Hindlimb muscle (tissue), 1 donor: ENCODE measurements at regions not wholly inside any gene's neighbourhood (a gene's known extent, or its start where the extent isn't known, plus 50 kb on each side); places are given as distances from the start of the nearest gene placed in this dataset.

Experiments used
- DNase-seq: peaks from one replicate; pipeline ENCODE4 v3.0.0-alpha.2; 2013

DNA sequence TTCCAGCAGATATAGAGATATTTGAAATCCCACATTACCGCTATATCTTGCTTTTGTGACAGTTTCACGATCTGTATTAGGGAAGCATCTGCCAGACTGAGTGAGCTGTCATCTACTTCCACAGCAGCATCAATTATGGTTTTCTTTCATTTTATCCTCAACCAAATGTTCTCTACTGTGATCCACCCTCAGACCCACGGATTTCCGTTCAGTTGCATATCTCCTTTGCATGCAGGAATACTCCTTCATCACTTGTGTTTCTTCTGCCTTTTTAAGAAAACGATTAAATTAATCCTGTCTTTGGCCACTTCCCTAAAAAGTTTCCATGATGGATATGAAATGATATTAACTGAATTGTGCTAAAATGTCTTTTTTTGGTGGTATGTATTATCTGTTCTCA, 262.1 kb upstream of the ADGRB3 start:
- no peak for DNase-seq

DNA sequence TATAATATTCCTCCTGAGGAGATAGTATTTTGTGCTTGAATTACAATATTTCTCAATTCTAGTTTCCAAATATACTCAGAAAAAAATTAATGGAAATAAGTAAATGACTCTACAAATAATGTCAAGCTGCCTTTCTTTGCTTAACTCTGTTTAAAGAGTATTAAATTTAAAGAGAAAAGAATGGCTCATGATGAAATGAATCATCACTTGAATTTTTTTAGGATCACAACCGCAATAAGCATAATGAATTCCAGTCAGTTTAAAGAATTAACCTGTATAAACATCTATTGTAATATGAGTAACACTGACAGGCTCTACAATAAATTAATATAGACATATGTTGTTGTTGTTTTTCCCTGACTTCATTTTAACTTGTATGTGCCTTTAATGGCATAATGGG, 266.2 kb upstream of the ADGRB3 start:
- no peak for DNase-seq

DNA sequence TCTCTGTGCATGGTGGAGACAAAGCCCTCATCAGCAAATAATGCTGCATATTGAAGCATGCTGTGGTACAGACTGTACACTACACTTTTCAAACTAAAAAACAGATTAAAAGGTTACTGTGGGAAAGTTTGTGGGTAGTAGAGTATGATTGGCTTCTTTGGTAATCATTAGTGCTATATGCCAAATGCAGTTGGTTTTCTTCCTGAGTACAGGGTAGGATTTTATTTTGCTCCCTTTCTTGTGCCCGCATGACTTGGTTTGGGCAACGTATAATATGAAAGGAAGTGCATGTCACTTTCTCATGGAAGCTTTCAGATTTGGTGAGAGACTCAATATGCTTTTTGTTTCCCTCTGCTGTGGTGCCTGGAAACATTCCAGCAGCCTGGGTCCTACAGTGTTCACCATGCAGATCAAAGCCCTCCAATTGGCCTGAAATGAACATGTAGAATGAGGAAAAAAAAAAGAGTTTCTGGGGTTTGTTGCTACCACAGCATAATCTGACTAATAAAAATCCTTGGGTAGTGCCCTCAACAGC, 270.7 kb upstream of the ADGRB3 start:
- no peak for DNase-seq

DNA sequence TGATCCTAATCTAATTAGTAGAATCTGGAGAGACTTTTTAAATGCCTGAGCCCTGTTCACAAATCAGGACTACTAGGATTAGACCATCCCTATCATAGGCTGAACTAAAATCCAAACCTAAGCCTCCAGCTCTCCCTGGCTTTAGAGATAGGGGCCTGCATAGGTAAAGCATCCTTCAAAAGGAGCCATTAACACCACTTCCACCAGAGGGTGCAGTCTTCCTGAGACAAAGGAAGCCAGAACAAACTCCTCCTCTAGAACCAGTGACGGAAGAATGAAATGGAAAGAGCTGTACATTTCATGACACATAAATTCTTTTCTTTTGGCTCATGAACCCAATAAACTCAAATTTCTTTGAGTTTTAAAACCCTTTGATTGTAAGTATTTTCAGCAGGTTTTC, 291.2 kb upstream of the ADGRB3 start:
- no peak for DNase-seq

DNA sequence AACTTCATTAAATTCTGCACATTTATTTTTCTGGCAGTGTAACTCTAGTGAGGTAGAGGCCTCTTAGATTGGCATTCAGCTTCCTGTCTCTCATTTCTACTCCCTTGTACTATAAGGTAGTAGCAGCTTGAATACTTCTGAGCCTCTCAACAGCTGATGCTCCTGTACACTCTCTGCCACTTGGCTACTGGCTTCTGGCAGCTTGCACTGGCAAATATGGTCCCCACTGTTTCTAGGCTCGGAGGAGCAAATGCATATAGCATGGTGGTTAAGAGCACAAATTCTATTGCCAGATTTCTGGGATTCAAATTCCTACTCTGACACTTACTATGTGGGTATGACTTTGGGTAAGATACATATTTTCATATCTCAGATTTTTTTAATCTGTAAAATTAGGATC, 292.8 kb upstream of the ADGRB3 start:
- DNase-seq: no peak

DNA sequence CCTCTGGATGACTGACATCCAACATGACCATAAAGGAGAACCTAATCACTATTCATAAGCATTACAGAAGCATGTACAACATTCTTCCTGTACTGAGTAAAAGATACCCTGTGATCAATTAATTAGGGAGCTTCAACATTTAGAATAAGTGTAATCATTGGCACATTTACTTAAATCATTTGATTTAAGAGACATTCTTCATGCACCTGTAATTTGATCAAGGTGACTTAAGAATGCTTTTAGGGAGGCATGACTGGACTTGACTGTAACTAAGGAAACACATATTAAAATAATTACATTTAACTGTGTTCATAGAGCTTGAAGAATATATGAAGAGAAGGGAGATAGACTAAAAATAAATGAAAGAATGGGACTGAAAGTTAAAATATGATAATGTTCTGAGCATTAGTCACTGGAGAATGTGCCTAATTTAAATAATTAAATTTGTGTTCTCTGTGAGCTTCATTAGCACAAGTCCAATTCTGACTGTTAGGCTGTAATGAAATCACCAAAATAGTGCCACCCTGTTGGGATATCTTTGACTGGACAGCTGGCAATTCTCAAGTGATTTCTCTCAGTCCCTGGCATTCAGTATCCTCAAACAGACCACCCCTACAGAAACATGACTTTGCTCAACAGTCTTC, 295.5 kb upstream of the ADGRB3 start:
- no peak for DNase-seq

DNA sequence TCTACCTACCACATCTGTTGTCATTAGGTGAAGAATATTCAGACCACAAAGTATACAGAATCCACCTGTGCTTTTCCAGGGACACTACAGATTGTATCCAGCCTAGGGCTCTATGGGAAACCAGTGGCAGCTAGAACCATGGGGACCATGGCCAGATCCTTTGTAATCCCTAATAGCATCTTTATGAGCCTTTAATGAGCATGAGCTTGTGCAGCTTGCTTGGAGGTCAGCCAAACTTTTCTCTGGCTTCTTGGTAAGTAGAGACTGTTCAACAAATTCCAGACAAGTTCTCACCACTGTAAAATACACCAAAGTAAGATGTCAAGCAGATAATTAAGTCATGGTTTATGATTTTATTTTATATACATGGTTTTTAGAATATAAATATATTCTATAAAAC, 301.6 kb upstream of the ADGRB3 start:
- peak; percentile 3 for DNase-seq

DNA sequence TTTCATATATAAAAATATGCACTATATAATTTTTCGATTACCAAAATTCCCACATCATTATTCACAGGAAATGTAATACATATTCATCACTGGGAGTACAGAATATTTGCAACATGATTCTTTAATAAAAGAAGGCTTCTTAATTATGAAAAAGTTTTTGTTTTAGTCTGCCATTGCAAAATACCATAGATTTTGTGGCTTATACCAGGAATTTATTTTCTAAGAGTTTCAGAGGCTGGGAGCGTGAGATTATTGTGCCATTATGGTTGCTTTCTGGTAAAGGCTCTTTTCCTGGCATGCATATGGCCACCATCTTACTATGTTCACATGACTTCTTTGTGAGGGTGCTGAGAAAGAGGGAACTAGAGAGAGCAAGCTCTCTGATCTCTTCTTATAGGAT, 306.9 kb upstream of the ADGRB3 start:
- no peak for DNase-seq

DNA sequence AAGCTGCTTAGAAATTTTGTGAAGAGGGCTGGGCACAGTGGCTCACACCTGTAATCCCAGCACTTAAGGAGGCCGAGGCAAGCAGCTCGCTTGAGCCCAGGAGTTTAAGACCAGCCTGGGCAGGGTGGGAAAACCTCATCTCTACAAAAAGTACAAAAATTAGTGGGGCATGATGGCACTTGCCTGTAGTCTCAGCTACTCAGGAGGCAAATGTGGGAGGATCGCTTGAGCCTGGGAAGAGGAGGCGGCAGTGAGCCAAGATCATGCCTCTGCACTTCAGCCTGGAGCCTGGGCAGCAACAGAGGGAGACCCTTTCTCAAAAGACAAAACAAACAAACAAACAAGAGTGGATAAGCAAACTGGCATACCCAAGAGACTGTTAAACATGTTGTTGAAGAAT, 308.3 kb upstream of the ADGRB3 start:
- DNase-seq: no peak

DNA sequence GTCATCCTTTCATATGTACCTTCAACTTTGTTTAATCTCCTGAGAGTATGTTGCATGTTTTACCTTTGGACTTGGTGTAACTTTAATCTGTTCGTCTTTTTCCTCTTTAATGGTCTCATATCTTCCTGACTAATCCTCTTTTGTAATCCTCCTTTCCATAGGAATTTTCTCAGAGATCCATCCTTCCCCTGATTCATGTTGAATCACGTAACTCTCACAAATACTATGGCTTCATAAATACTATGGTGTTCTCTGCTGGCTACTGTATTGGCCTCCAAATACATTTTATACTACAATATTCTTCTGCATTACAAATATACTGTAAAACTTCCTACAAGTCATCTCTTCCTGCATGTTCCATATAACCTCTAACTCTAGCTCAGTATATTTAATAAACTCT, 317.7 kb upstream of the ADGRB3 start:
- DNase-seq: no peak

DNA sequence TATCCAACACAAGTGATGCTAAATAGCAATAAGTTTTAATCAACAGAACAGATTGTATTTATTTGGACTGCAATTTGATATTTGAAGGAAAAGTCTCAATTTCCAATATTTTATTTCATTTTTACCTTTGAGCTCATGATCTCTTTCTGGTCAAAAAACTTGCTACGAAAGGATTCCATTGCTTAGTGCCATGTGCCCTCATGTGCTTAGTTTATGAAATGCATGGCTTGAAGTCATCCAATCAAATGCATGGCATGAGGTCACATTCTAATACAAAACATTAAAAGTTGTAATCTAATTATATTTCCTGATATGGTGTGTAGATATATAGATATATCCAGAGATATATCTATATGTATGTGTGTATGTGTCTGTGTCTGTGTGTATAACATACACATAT, 321.2 kb upstream of the ADGRB3 start:
- peak; percentile 1 for DNase-seq

DNA sequence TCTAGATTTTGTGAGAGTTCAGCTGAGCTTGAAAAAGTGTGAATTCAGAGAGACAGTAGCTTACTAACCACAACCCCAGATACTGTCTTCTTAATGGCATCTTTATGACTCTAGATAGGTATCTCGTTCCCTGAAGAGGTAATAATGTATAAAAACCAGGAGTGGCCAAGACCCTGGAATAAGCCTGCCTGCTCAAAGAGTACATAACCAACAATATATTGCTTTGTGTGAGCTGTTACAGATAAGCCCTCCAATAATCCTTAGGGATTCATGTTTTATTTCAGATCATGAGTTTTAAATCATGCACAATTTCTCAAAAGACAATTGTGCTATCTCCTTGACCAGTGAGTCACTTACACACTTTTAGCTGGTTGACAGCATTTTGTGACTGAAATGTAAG, 327.8 kb upstream of the ADGRB3 start:
- no peak for DNase-seq

DNA sequence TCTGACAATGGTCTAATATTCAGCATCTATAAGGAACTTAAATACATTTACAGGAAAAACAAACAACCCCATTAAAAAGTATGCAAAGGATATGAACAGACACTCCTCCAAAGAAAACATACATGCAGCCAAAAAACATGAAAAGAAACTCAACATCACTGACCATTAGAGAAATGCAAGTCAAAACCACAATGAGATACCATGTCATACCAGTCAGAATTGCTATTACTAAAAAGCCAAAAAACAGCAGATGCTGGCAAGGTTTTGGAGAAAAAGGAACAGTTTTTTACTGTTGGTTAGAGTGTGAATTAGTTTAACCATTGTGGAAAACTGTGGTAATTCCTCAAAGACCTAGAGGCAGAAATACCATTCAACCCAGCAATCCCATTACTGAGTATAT, 339.0 kb upstream of the ADGRB3 start:
- DNase-seq: no peak

DNA sequence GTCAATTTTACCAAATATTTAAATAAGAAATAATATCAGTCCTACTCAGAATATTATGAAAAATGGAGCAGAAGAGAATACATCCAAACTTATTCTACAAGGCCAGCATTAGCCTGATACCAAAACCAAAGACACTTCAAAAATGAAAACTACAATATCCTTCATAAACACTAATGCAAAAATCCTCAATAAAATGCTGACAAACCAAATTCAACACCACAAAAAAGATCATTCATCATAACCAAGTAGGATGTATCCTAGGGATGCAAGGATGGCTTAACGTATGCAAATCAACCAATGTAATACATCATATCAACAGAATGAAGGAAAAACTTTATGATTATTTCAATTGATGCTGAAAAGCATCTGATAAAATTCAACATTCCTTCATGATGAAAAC, 352.4 kb upstream of the ADGRB3 start:
- DNase-seq: no peak

DNA sequence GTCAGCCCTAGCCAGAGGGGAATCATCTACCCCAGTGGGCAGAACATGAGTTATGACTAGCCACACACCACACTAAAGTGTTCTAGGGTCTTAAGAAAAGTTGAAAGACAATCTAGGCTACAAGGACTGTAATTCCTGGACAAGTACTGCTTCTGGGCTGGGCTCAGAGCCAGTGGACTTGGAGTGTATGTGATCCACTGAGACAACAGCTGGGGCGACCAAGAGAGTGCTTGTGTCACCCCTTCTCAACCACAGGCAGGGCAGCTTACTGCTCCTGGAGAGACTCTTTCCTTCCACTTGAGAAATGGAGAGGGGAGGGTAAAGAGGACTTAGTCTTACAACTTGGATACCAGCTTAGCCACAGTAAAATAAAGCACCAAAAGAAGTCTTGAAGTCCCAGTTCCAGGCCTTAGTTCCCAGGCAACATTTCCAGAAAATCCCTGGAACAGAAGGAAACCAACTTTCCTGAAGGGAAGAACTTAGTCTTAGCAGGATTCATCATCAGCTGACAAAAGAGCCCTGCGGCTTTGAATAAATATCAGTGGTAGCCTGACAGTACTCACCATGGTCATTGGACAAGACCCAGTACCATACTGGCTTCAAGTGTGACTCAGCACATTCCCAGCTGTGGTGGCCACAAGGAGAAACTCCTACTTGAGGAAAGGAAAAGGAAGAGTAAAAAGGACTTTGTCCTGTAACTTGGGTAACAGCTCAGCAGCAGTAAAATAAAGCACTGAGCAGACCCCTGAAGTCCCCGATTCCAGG, 355.1 kb upstream of the ADGRB3 start:
- DNase-seq: no peak

DNA sequence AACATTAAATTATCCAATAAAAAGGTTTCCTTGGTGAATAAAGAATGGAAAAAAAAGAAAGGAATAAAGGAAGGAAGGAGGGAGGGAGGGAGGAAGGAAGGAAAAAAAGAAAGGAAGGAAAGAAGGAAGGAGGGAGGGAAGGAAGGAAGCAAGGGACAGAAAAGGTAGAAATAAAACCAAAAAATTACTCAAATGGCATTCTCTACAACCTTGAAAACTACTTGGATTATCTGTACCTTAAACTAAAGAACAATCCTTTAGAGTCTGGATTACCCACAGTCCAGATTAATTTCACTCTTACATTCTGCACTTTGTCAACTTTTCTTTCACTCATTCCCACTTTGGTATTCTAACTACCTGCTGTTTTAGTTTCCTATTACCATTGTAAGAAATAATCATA, 361.8 kb upstream of the ADGRB3 start:
- DNase-seq: no peak

DNA sequence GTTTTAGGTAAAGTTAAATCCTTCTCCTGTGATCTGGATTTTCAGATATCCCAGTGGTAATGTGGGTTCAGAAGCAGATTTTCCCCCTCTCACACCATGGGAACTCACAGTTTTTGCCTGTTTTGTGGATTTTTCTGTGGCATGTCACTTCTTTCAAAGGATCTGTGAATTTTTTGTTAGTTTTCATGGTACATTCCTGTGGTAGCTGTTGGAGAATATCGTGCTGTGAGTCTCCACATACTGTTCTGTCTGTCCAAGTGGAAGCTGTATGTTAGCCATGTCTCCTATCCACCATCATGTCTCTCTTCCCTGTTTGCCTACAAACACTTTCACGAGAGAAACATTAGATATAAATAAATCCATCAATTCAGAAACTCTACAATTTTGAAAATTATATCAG, 378.7 kb upstream of the ADGRB3 start:
- DNase-seq: no peak

DNA sequence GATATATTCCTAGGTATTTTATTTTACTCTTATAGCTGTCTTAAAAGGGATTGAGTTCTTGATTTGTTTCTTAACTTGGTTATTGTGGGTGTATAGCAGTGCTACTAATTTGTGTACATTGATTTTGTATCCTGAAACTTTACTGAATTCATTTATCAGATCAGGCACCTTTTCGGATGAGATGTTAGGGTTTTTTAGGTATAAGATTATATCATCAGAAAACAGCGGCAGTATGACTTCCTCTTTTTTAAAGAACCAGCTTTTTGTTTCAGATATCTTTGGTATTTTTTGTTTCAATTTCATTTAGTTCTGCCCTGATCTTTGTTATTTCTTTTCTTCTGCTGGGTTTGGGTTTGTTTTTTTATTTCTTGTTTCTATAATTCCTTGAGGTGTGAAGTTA, 382.4 kb upstream of the ADGRB3 start:
- DNase-seq: no peak

DNA sequence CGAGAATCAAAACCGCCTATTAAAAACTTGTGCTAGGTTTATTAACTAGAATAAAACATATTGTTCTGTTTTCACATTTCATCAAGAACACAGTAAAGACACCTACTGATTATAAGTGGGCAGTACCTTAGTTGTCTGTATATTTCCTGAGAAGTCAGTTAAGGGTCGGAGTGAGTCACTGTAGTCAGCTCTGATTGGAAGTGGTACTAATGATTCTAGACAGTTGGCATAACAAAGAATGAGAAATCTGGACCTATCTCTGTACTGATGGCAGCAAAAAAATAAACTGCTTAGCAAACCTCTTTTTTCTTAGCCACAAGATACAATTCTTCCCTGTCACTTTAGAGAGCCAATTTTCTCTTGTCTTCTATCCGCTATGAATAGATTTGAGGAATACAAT, 387.3 kb upstream of the ADGRB3 start:
- DNase-seq: no peak

DNA sequence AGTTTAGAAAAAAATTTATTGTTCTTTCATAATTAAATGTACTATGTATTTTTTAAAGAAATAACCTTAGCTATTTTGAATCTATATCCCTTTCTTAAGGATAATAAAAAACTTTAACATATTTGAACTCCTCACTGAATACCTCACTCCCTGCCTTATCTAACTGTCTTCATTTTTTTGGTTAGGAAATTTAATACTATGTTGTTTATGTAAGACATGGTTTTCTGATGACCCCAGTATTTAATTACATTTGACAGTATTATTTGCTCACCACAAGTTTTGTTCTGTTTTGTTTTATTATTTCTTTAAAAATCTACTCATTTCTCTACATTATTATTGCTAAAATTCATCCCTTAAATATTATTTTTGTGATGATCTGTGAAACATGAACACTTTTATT, 394.4 kb upstream of the ADGRB3 start:
- DNase-seq: no peak

DNA sequence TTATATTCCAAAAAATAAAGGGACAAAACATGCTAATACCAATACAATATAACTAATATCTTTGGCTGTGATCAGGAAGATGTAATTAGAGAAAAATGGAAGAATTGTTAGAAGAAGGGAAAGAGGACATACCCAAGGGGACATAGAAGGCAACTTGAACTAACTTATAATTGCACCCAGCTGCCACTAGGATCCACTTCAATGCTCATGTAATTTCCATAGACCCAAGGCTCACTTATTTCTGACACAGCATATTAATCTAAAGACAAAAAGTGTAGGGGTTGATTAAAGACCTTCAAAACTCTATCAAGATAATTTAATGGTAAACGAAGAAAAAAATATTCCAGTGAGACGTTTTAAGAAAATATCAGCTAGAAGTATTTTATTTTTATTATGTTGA, 396.0 kb upstream of the ADGRB3 start:
- no peak for DNase-seq

DNA sequence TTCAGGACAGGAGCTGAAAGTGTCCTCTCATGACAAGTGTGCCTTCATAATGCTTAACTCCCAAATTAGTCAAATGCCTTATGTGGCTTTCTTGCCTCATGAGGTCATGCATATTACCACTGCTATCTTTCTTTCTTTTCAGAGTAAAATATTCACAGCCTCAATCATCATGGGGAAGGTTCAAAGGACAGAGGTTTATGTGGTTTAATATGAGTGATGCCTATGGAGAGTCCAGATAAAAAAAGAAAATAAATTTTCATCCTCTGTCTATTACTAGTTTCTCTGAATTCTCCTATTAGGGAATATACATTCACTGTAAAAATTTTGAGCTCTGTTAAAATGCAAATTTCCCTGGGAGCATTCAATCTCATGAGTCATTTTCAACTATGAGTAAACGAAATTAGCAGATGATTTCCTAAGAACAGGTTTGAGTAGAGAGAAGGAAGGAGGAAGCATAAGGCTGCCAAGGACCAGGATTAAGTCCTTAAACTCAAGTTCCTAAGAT, 396.9 kb upstream of the ADGRB3 start:
- no peak for DNase-seq

DNA sequence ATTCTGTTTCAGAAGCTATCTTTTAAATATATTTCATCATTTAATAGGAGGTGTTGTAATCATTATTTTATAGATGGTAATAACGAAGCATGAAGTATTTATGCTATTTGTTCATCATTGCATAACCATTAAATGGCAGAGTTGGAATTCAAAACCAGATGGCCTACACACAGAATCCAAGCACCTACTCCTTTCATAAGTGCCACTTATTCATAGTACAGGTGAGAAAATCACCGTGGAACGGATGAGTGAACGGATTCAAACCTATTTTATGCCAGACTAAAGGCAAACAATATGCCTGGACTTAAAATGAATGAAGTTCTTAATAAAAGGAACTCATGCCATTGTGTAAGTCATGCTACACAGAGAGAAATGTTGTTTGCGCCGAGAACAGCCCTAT, 397.9 kb upstream of the ADGRB3 start:
- no peak for DNase-seq

DNA sequence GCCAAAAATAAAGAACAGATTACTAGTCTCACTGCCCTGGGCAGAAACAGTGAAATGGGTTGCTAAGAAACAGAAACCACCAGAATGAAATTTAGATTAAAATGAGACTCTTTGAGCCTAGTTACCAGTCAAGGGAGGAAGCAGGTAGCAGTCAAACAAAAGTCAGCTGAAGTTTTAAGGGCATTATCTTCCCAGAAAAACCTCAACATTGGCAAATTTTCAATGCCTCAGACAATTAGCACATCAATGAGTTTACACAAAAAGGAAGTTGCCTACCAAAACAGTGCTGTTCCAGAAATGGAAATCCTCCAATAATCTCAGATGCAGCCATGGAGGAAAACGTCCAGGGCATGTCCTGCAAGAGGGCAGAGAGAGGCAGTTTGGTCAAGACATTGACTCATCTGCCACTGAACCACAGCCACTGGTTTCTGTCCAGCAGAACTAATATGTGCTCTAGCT, 399.7 kb upstream of the ADGRB3 start:
- no peak for DNase-seq
